HCT116 (cell line): ENCODE measurements at regions not wholly inside any gene's neighbourhood (a gene's known extent, or its start where the extent isn't known, plus 50 kb on each side); places are given as distances from the start of the nearest gene placed in this dataset.
"Not testable (repeated sequence)": the region's sequence is repeated elsewhere in the genome, so short reads cannot be mapped to it uniquely, and the experiment has no call there.

Experiments
- ATAC-seq: fragments of 200-7000 bp; cut with Tn5 transposase; 2 replicates; pipeline ENCODE4 v1.9.1; 2020; ENCODE audit warnings: mild to moderate bottlenecking, moderate library complexity
- BruUV-seq: library from RNA; stranded (reverse); fragments of 400-500 nt; replicated peaks from 2 replicates; lab custom pipeline; 2021; lab: Mats Ljungman, UMichigan
- CTCF ChIA-PET: fragments of 300-600 bp; sonication (Branson Sonifier 250); formaldehyde crosslinking; loops from one replicate; lab custom pipeline; 2021; ENCODE audit warnings: antibody characterized with exemption; lab: Charles Lee
- POLR2A ChIA-PET: fragments of 300-600, 350-600 bp; sonication (Branson Sonifier 250); formaldehyde crosslinking; loops from one replicate; lab custom pipeline; 2021; ENCODE audit warnings: antibody characterized with exemption; lab: Charles Lee
- RAD21 ChIA-PET, 2 experiments: fragments of 300-600 bp; sonication (Branson Sonifier 250); formaldehyde crosslinking; loops; one replicate each; lab custom pipeline; 2023; ENCODE audit warnings: low total read pairs in 2 of 2; ENCODE audit not compliant: uncharacterized antibody in 2 of 2, unreplicated experiment in 2 of 2, low non-redundant PET in 1 of 2; lab: Charles Lee
- DNase-seq: peaks from one replicate; pipeline ENCODE4 v3.0.0-alpha.2; 2010; ENCODE audit warnings: low read depth, low spot score
- H2AFZ ChIP-seq: fragments of 200-600 bp; shearing (Covaris generic), sonication (generic); 2 replicates; pipeline ENCODE4 v1.6.1; 2017; ENCODE audit warnings: low read depth, mixed run types, mixed read lengths, antibody characterized with exemption, low read length; ENCODE audit not compliant: poor library complexity, severe bottlenecking
- H3K27ac ChIP-seq: 2 replicates; pipeline ENCODE4 v1.5.1; 2012; ENCODE audit warnings: low read depth, low read length
- H3K27me3 ChIP-seq: fragments of 200-600 bp; sonication (generic); 2 replicates; pipeline ENCODE4 v1.6.1; 2016; ENCODE audit warnings: mixed run types, low read length, mixed read lengths; ENCODE audit not compliant: insufficient read depth
- H3K36me3 ChIP-seq, 2 experiments: fragments of 200-500 bp in 1 of 2; fragments of 200-600 bp in 1 of 2; sonication (Bioruptor generic) in 1 of 2; sonication (generic) in 1 of 2; 2 replicates each; pipeline versions ENCODE4 v1.5.1 to v1.6.1; 2014 to 2016; ENCODE audit warnings: low read length in 2 of 2, inconsistent platforms in 1 of 2, mixed read lengths in 1 of 2, mixed run types in 1 of 2; ENCODE audit not compliant: insufficient read depth in 2 of 2, control insufficient read depth in 1 of 2
- H3K4me1 ChIP-seq, 2 experiments: fragments of 200-600 bp in 1 of 2; sonication (generic) in 1 of 2; 2 replicates each; pipeline versions ENCODE4 v1.5.1 to v1.6.1; 2012 to 2017; ENCODE audit warnings: low read length in 2 of 2, inconsistent platforms in 1 of 2, mild to moderate bottlenecking in 1 of 2, mixed read lengths in 1 of 2, mixed run types in 1 of 2, moderate library complexity in 1 of 2; ENCODE audit not compliant: insufficient read depth in 2 of 2, control insufficient read depth in 1 of 2
- H3K4me2 ChIP-seq: fragments of 200-600 bp; sonication (generic); 2 replicates; pipeline ENCODE4 v1.6.1; 2017; ENCODE audit warnings: mixed run types, low read length, mixed read lengths
- H3K4me3 ChIP-seq, 2 experiments: fragments of 200-600 bp in 1 of 2; sonication (generic) in 1 of 2; replicated peaks in 1 of 2; 2 replicates each; pipeline ENCODE4 v1.5.1; 2011 to 2016; ENCODE audit warnings: low read length in 2 of 2, control low read depth in 1 of 2, low read depth in 1 of 2, mild to moderate bottlenecking in 1 of 2, mixed read lengths in 1 of 2, mixed run types in 1 of 2
- H3K79me2 ChIP-seq: fragments of 200-600 bp; sonication (generic); 2 replicates; pipeline ENCODE4 v1.6.1; 2017; ENCODE audit warnings: mild to moderate bottlenecking, mixed run types, low read length, moderate library complexity, mixed read lengths; ENCODE audit not compliant: insufficient read depth
- H3K9ac ChIP-seq: fragments of 200-600 bp; sonication (generic); 2 replicates; pipeline ENCODE4 v1.6.1; 2016; ENCODE audit warnings: low read length, mixed read lengths
- H3K9me2 ChIP-seq: fragments of 200-600 bp; sonication (generic), shearing (Covaris generic); 2 replicates; pipeline ENCODE4 v1.6.1; 2017; ENCODE audit warnings: mixed run types, mild to moderate bottlenecking, moderate library complexity; ENCODE audit not compliant: insufficient read depth
- H3K9me3 ChIP-seq, 2 experiments: fragments of 200-500 bp in 1 of 2; fragments of 200-600 bp in 1 of 2; sonication (Bioruptor generic) in 1 of 2; sonication (generic) in 1 of 2; 2 replicates each; pipeline ENCODE4 v1.6.1; 2014 to 2017; ENCODE audit warnings: low read length in 2 of 2, mixed read lengths in 2 of 2, inconsistent platforms in 1 of 2, low read depth in 1 of 2, mild to moderate bottlenecking in 1 of 2, mixed run types in 1 of 2, moderate library complexity in 1 of 2; ENCODE audit not compliant: control insufficient read depth in 1 of 2, insufficient read depth in 1 of 2
- H4K20me1 ChIP-seq: fragments of 200-600 bp; sonication (generic), shearing (Covaris generic); 2 replicates; pipeline ENCODE4 v1.6.1; 2017; ENCODE audit warnings: mixed run types, mild to moderate bottlenecking, moderate library complexity; ENCODE audit not compliant: insufficient read depth
- FOSL1 ChIP-seq: IDR thresholded peaks from 2 replicates; pipeline ENCODE4 v1.6.1; 2012; ENCODE audit warnings: low read depth
- JUND ChIP-seq: IDR thresholded peaks from 2 replicates; pipeline ENCODE4 v1.6.1; 2012
- POLR2AphosphoS5 ChIP-seq: IDR thresholded peaks from 2 replicates; pipeline ENCODE4 v1.6.1; 2011; ENCODE audit warnings: mild to moderate bottlenecking, low read depth, low read length, moderate library complexity
- SIN3A ChIP-seq: IDR thresholded peaks from 2 replicates; pipeline ENCODE4 v1.6.1; 2012; ENCODE audit warnings: low read depth
- intact Hi-C: fragments of 100-400 bp; cut with micrococcal nuclease; formaldehyde crosslinking; loops from 2 replicates; pipeline ENCODE4 v1.10.0; 2022
- TF ChIP-seq, protein P1 (sequence below), 3 experiments: fragments of 200-600 bp in 1 of 3; sonication (generic) in 1 of 3; IDR thresholded peaks in 2 of 3; conservative IDR thresholded peaks in 1 of 3; 2 replicates each; pipeline ENCODE4 v1.5.1; 2012 to 2017; ENCODE audit warnings: low read depth in 2 of 3, low read length in 2 of 3, antibody characterized with exemption in 1 of 3, borderline replicate concordance in 1 of 3, control low read depth in 1 of 3, mild to moderate bottlenecking in 1 of 3, mixed read lengths in 1 of 3, mixed run types in 1 of 3, moderate library complexity in 1 of 3; ENCODE audit not compliant: insufficient read depth in 1 of 3

DNA sequence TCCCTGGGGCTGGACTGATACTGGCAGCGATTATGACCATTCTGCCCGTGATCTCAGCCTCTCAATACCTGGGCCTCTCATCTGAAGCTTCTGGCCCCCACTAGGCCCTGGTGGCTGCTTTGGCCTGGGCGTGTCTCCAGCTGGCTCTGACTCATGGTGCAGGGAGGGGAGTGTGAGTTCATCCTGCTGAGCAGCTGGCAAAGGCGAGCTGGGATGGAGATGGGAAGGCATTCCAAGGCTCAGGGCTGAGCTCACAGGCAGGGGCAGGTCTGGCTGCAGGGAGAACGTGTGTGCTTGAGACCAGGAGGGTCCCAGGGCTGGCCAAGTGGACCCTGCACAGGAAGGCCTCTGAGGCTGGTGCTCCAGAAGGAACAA is 221.8 kb downstream of the TMEM121 start:
- no peaks in the 10 kb centered on the region for H3K36me3 ChIP-seq
- no peak overlapping the region for H3K4me3 ChIP-seq
- no TSS peak for BruUV-seq
- no peak for DNase-seq
- H3K9me2 ChIP-seq, result no peaks in the 10 kb centered on the region
- no peak overlapping the region for H3K27ac ChIP-seq
- TF ChIP-seq SIN3A (no peak), POLR2AphosphoS5 (no peak), FOSL1 (peak; percentile 37; the same call in 1 of the 2 replicates), JUND (peak; percentile 44; the same call in 1 of the 2 replicates)
- TF ChIP-seq, protein P1, sequence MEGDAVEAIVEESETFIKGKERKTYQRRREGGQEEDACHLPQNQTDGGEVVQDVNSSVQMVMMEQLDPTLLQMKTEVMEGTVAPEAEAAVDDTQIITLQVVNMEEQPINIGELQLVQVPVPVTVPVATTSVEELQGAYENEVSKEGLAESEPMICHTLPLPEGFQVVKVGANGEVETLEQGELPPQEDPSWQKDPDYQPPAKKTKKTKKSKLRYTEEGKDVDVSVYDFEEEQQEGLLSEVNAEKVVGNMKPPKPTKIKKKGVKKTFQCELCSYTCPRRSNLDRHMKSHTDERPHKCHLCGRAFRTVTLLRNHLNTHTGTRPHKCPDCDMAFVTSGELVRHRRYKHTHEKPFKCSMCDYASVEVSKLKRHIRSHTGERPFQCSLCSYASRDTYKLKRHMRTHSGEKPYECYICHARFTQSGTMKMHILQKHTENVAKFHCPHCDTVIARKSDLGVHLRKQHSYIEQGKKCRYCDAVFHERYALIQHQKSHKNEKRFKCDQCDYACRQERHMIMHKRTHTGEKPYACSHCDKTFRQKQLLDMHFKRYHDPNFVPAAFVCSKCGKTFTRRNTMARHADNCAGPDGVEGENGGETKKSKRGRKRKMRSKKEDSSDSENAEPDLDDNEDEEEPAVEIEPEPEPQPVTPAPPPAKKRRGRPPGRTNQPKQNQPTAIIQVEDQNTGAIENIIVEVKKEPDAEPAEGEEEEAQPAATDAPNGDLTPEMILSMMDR (IDR thresholded peaks at IDR 0.05 in 2 of 3, conservative IDR thresholded peaks at IDR 0.05 in 1 of 3; ENCODE audit: borderline replicate concordance in 1 of 3, insufficient read depth in 1 of 3, low read depth in 2 of 3, low read length in 2 of 3), result no peak
- H3K4me1 ChIP-seq, result peaks cover 4 to 6% of the 10 kb centered on the region in 2 experiments; a peak in 3 of 4 replicates
- H3K27me3 ChIP-seq, result peaks cover 6% of the 10 kb centered on the region; the same call in 1 of the 2 replicates
- ChIA-PET CTCF (no interaction called here), POLR2A (no interaction called here), RAD21 (no interaction called here)
- no peaks in the 10 kb centered on the region for H4K20me1 ChIP-seq
- intact Hi-C loops, result no loop called here
- no peak overlapping the region for H3K9ac ChIP-seq
- H3K9me3 ChIP-seq, result no peaks in the 10 kb centered on the region
- H2AFZ ChIP-seq, result no peak overlapping the region
- H3K4me2 ChIP-seq, result peak overlapping the region; percentile 38
- H3K79me2 ChIP-seq, result no peaks in the 10 kb centered on the region
- ATAC-seq, result peak; percentile 73

DNA sequence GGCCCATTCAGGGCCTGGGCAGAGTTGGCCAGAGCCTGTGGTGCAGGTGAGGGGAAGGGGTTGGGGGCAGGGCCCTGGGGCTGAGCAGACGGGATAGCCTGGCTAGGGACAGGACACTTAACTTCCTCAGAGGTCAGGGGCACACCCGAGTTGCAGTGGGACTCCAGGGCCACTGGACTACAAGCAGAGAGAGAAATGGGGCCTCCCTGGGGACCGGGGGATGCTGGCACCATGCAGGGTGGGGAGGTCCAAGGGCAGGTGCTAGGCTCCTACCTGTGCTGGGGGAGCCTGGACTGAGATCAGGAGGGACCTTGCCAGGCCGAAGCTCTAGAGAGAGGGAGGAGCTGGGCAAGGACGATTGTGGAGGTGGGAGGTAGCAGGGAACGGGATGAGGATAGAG is 222.3 kb downstream of the TMEM121 start:
- not testable (repeated sequence) for BruUV-seq

DNA sequence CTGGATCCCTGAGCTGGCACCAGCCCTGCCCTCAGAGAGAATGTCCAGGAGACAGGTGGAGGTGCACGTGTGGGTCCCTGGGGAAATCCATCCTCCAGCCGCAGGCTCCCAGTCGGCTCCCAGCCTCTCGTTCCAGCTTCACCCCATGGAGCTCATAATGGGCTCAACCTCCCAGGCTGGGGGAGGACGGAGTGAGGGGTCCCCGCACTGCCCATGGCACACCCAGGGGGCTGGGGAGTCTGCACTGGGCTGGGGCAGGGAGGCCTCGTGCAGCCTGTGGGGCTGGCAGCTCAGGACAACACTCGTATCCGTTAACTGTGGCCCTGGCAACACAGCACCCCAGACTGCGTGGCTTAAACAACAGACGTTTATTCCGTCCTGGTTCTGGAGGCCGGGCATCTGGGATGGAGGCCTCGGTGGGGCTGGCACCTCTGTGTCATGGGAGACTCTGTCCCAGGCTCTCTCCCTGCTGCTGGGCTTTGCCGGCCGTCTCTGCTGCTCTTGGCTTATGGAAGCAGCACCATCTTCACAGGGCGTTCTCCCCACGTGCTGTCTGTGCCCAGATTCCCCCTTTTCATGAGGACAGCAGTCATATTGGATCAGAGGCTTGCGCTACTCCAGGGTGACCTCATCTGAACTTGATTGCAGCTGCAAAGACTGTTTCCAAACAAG is 223.6 kb downstream of the TMEM121 start:
- H2AFZ ChIP-seq, H3K36me3 ChIP-seq, H3K27me3 ChIP-seq, H3K9me2 ChIP-seq, H3K79me2 ChIP-seq, DNase-seq, H3K27ac ChIP-seq, intact Hi-C loops, POLR2A ChIA-PET, ATAC-seq, H3K4me2 ChIP-seq, H3K9me3 ChIP-seq, BruUV-seq, H3K9ac ChIP-seq, CTCF ChIA-PET, H3K4me1 ChIP-seq, RAD21 ChIA-PET, H4K20me1 ChIP-seq, H3K4me3 ChIP-seq: not testable (repeated sequence)

More for the DNA sequence above, 222.3 kb downstream of the TMEM121 start:
- RAD21 ChIA-PET, H4K20me1 ChIP-seq, H3K9me2 ChIP-seq, CTCF ChIA-PET, ATAC-seq, H3K79me2 ChIP-seq, H3K27me3 ChIP-seq, H3K4me2 ChIP-seq, H3K4me3 ChIP-seq, H3K36me3 ChIP-seq, H2AFZ ChIP-seq, POLR2A ChIA-PET, H3K9ac ChIP-seq, H3K4me1 ChIP-seq, H3K27ac ChIP-seq, DNase-seq, H3K9me3 ChIP-seq, intact Hi-C loops: not testable (repeated sequence)
